ENCODE measurements at regions not wholly inside any gene's neighbourhood (a gene's known extent, or its start where the extent isn't known, plus 50 kb on each side); places are given as distances from the start of the nearest gene placed in this dataset.

DNA sequence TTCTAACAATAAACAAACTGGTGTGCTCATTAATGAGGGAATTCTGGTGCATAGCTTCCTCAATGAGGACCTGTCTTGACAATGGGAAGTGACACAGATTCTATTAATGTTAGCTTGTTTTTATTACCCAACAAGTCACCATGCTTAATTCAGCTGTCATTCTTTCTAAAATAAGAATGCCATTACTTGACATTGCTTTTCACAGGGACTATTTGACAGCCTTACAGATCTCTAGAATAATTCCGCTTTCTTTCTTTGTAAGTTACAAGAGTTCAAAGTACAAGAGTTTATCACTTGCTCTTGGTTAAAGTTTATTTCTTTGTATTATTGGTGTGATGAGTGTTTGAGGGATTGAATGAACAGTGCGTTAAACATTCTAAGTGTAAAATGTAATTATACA lies 127.0 kb upstream of the COL5A2 start:
- DNase-seq: no peak
- 90 to 96% methylated on average over 2 of the region's 2 CpGs for WGBS, 2 donors
- Histone ChIP-seq H3K36me3 (no peaks in the 10 kb centered on the region), H3K4me3 (no peak overlapping the region), H3K27me3 (no peaks in the 10 kb centered on the region), H3K4me1 (no peaks in the 10 kb centered on the region), H3K27ac (no peak overlapping the region), H3K9me3 (no peaks in the 10 kb centered on the region)
- TF ChIP-seq POLR2A (IDR thresholded peaks at IDR 0.05): no peak
- TF ChIP-seq, protein P1, sequence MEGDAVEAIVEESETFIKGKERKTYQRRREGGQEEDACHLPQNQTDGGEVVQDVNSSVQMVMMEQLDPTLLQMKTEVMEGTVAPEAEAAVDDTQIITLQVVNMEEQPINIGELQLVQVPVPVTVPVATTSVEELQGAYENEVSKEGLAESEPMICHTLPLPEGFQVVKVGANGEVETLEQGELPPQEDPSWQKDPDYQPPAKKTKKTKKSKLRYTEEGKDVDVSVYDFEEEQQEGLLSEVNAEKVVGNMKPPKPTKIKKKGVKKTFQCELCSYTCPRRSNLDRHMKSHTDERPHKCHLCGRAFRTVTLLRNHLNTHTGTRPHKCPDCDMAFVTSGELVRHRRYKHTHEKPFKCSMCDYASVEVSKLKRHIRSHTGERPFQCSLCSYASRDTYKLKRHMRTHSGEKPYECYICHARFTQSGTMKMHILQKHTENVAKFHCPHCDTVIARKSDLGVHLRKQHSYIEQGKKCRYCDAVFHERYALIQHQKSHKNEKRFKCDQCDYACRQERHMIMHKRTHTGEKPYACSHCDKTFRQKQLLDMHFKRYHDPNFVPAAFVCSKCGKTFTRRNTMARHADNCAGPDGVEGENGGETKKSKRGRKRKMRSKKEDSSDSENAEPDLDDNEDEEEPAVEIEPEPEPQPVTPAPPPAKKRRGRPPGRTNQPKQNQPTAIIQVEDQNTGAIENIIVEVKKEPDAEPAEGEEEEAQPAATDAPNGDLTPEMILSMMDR (IDR thresholded peaks at IDR 0.05): no peak
- intact Hi-C loops (cut with DNase I): no loop called here

DNA sequence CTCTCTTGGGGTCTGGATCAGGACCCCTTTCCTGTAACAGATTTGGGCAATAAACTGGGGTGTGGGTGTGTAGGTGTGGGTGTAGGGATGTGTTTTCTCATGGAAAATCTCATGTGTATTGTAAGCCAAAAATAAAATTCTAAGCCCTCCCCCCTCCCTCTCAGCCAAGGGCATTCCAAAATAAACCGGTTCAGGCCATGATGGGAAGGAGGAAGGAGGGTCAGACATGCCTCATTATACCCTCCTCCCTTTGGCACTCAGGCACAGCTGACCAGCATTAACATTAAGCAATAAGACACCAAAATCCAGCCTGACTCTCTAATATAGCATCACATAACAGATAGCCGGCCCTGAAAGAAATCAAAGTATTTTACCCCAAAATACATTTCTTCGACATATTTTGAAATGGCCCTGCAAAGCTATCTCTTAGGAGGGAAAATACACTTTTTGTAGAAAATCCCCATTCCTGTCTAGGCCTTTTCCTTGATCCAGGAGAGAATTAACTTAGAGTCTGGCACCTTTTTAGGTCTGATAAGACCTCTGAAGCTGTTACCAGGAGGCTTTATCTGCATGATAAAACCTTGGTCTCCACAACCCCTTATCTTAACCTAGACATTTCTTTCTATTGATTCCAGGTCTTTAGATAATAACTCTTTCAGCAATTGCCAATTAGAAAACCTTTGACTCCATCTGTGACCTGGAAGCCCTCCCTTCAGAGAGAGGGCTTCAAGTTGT lies 128.7 kb upstream of the COL5A2 start:
- no peak overlapping the region for H3K4me3 ChIP-seq
- H3K27ac ChIP-seq: no peak overlapping the region
- WGBS, 2 donors: 95 to 100% methylated on average over 2 to 3 of the region's 3 CpGs
- DNase-seq: no peak
- no peaks in the 10 kb centered on the region for H3K27me3 ChIP-seq
- no peaks in the 10 kb centered on the region for H3K36me3 ChIP-seq
- H3K9me3 ChIP-seq: no peaks in the 10 kb centered on the region
- H3K4me1 ChIP-seq: no peaks in the 10 kb centered on the region
- intact Hi-C loops (cut with DNase I): no loop called here
- TF ChIP-seq POLR2A (IDR thresholded peaks at IDR 0.05): no peak
- TF ChIP-seq, protein P1 (IDR thresholded peaks at IDR 0.05): no peak

DNA sequence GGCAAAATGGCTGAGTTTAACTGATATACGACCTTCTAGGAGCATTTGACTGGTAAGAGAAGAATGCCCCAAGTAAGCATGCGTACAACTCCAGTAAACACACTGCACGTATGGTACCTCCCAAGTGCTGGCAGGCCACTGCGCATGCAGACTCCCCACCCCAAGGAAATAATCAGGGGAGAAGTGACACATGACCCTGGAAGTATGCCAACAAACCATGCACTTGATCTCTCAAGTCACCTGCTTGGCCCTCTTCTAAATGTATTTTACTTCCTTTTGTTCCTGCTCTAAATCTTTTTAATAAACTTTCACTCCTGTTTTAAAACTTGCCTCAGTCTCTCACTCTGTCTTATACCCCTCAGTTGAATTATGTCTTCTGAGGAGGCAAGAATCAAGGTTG lies 129.8 kb upstream of the COL5A2 start:
- intact Hi-C loops (cut with DNase I): no loop called here
- Histone ChIP-seq H3K36me3 (no peaks in the 10 kb centered on the region), H3K9me3 (no peaks in the 10 kb centered on the region), H3K27ac (no peak overlapping the region), H3K4me1 (no peaks in the 10 kb centered on the region), H3K4me3 (no peak overlapping the region), H3K27me3 (no peaks in the 10 kb centered on the region)
- DNase-seq: no peak
- WGBS, 2 donors: 82 to 90% methylated on average over 4 of the region's 4 CpGs
- TF ChIP-seq POLR2A (IDR thresholded peaks at IDR 0.05): no peak
- TF ChIP-seq, protein P1 (IDR thresholded peaks at IDR 0.05): no peak

DNA sequence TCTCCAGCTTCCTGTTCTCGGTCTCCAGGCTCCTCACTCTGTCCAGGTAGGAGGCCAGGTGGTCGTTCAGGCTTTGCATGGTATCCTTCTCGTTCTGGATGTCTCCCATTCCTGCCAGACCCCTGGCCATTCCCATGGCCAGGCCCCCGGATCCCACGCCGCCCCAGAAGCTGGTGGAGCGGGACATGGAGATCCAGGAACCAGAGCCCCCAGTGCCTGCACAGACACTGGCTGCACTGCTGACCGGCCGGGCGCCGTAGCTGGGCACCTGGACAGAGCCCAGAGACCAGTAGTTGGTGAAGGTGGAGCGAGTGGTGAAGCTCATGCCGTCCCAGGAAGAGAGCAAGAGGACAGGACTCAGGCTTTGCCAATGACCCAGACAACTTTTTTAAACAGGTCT lies 129.1 kb upstream of the WDR75 start:
- Histone ChIP-seq H3K27me3 (no peaks in the 10 kb centered on the region), H3K36me3 (no peaks in the 10 kb centered on the region), H3K4me1 (no peaks in the 10 kb centered on the region), H3K27ac (no peak overlapping the region), H3K9me3 (no peaks in the 10 kb centered on the region), H3K4me3 (no peak overlapping the region)
- no CpG with 5 or more reads among the region's 13 CpGs for WGBS, 2 donors
- no peak for DNase-seq
- intact Hi-C loops (cut with DNase I): no loop called here
- TF ChIP-seq, protein P1 (IDR thresholded peaks at IDR 0.05): no peak
- TF ChIP-seq POLR2A (IDR thresholded peaks at IDR 0.05): no peak

DNA sequence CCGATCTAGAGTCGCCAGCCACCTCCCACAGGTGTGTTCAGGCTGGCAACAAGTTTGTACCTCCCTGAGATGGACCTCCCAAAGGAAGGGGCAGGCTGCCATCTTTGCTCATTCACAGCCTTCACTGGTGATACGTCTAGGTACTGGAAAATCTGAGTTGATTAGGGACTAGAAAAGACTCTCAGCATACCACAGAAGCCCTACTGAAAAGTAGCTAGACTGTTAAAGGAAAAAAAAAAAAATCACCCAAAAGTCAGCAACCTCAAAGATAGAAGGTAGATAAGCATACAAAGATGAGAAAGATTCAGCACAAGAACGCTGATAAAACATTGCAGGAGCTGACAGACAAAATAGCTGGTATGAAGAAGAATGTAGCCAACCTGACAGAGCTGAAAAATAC lies 128.6 kb upstream of the WDR75 start:
- DNase-seq: no peak
- intact Hi-C loops (cut with DNase I): no loop called here
- Histone ChIP-seq H3K36me3 (no peaks in the 10 kb centered on the region), H3K4me3 (no peak overlapping the region), H3K9me3 (no peaks in the 10 kb centered on the region), H3K27me3 (no peaks in the 10 kb centered on the region), H3K4me1 (no peaks in the 10 kb centered on the region), H3K27ac (no peak overlapping the region)
- 44 to 71% methylated on average over 1 to 2 of the region's 4 CpGs for WGBS, 2 donors
- TF ChIP-seq, protein P1 (IDR thresholded peaks at IDR 0.05): no peak

All from esophagus squamous epithelium (tissue), 5 donors.